Aorta (tissue), 5 donors: ENCODE measurements at regions not wholly inside any gene's neighbourhood (a gene's known extent, or its start where the extent isn't known, plus 50 kb on each side); places are given as distances from the start of the nearest gene placed in this dataset.
"Not testable (repeated sequence)": the region's sequence is repeated elsewhere in the genome, so short reads cannot be mapped to it uniquely, and the experiment has no call there.

Source experiments
- ATAC-seq: fragments of 200-7000 bp; cut with Tn5 transposase; one replicate; pipeline ENCODE4 v1.9.1; 2022; ENCODE audit warnings: moderate library complexity; ENCODE audit not compliant: low FRiP score
- DNase-seq, 2 donors: peaks; one replicate each; pipeline ENCODE4 v3.0.0-alpha.2; 2020
- H3K27ac ChIP-seq, 2 donors: one replicate each; pipeline ENCODE4 v1.5.1; 2013; ENCODE audit warnings: low read length in 2 of 2, mild to moderate bottlenecking in 2 of 2, moderate library complexity in 2 of 2, control low read depth in 1 of 2, inconsistent platforms in 1 of 2, low read depth in 1 of 2
- H3K27me3 ChIP-seq, 2 donors: one replicate each; pipeline ENCODE4 v1.6.1; 2013; ENCODE audit warnings: control low read depth in 1 of 2, low read length in 1 of 2, mild to moderate bottlenecking in 1 of 2, moderate library complexity in 1 of 2; ENCODE audit not compliant: insufficient read depth in 2 of 2, control insufficient read depth in 1 of 2
- H3K36me3 ChIP-seq, 2 donors: one replicate each; pipeline ENCODE4 v1.6.1; 2013; ENCODE audit warnings: control low read depth in 1 of 2, low read length in 1 of 2, mild to moderate bottlenecking in 1 of 2; ENCODE audit not compliant: insufficient read depth in 2 of 2, control insufficient read depth in 1 of 2
- H3K4me1 ChIP-seq, 2 donors: one replicate each; pipeline ENCODE4 v1.6.1; 2013; ENCODE audit warnings: low read length in 2 of 2, control low read depth in 1 of 2, mild to moderate bottlenecking in 1 of 2, moderate library complexity in 1 of 2; ENCODE audit not compliant: insufficient read depth in 2 of 2, control insufficient read depth in 1 of 2
- H3K4me3 ChIP-seq, 2 donors: one replicate each; pipeline ENCODE4 v1.5.1; 2013; ENCODE audit warnings: low read length in 2 of 2, control low read depth in 1 of 2, mild to moderate bottlenecking in 1 of 2
- H3K9me3 ChIP-seq: one replicate; pipeline ENCODE4 v1.6.1; 2013; ENCODE audit warnings: mild to moderate bottlenecking, low read length; ENCODE audit not compliant: control insufficient read depth
- WGBS, 2 donors: extraction: QIAGEN DNeasy Blood & Tissue Kit; methylation state at CpG; one replicate each; pipeline ENCODE4 v1.1.7; 2013; 5-methylcytosine and 5-hydroxymethylcytosine counted together
- intact Hi-C, 2 donors: fragments of 100-400 bp; cut with DNase I; formaldehyde crosslinking; loops; one replicate each; pipeline versions ENCODE4 v1.14.2 to v1.15.0; 2022
- donor health status: healthy with polysubstance abuse.
- donor health status: Bipolar disorder and iron deficiency.
- donor health status: DM: no; HTN: no; CAD: no.
- donor health status: DM: no; HTN: no; CAD: no.
- donor health status: DM: yes; HTN: yes; CAD: no.

DNA sequence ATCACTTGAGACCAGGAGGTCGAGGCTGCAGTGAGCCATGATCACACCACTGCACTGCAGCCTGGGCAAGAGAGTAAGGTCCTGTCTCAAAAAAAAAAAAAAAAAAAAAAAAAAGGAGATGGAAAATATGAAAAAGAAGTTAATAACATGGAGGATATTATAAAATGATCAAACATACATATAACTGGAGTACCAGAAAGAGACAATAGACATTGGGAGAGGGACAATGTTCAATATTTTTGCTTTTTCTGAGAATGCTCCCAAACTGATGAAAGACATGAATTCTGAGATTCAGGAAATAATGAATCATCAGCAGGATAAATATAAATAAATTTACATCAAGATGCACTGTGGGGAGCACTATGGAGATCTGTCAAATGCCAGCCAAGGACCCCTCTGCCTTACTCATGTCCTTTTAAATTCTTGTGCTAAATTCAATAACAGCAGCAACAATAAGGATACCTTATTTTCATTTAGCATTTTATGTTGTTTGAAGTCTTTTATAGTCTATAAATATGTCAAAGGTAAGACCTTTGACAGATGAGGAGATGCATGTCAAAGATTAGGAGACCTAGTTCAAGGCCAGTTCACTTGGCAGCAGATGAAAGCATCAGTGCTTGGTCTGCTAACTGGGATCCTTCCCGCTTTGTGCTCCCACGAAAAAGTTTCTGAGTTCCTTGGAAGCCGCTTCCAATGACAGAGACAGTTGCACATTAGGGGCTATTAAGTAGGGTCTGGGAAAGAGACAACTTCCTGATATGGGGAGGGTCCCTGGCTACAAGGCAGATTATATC lies 97.7 kb downstream of the TLR5 start:
- 81 to 83% methylated on average over 4 of the region's 4 CpGs for WGBS, 2 donors
- Histone ChIP-seq H3K9me3 (no peaks in the 10 kb centered on the region), H3K27me3 (no peaks in the 10 kb centered on the region), H3K27ac (no peak overlapping the region), H3K36me3 (no peaks in the 10 kb centered on the region), H3K4me1 (peaks cover 3 to 4% of the 10 kb centered on the region in 2 donors), H3K4me3 (no peak overlapping the region)
- DNase-seq (no peak), ATAC-seq (no peak)
- intact Hi-C loops: no loop called here

DNA sequence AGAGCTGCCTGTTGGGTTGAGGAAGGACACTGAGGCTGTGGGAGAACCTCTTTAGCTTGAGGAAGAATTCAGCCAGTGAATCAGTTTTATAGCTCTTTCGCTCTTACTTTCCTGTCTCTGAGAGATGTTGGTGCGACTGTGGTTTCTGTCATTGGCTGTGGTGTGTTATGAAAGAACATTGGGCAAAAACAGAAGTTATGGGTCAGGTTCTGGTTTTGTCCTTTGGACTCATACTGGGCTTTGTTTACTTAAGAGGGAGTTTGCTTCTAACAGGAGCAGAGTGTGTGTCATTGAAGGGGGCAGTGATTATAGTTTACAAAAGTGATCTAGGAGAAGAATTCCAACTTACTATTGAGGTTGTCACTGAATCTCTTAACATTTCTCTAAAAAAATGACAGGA lies 97.0 kb downstream of the TLR5 start:
- 99 to 100% methylated on average over 2 of the region's 2 CpGs for WGBS, 2 donors
- no peaks in the 10 kb centered on the region for H3K27me3 ChIP-seq
- H3K36me3 ChIP-seq: no peaks in the 10 kb centered on the region
- no peak for ATAC-seq
- H3K27ac ChIP-seq: no peak overlapping the region
- no peaks in the 10 kb centered on the region for H3K9me3 ChIP-seq
- intact Hi-C loops: no loop called here
- no peak overlapping the region for H3K4me3 ChIP-seq
- no peak for DNase-seq
- H3K4me1 ChIP-seq: peaks cover 3% of the 10 kb centered on the region in 2 donors

DNA sequence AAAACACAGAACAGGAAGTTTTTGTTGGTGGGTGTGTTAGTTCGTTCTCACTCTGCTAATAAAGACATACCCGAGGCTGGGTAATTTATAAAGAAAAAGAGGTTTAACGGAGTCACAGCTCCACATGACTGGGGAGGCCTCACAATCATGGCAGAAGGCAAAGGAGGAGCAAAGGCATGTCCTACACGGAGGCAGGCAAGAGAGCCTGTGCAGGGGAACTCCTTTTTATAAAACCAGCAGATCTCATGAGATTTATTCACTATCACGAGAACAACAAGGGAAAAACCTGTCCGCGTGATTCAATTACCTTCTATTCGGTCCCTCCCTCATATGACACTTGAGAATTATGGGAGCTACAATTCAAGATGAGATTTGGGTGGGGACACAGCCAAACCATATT lies 96.6 kb downstream of the TLR5 start:
- H3K27ac ChIP-seq, H3K36me3 ChIP-seq, DNase-seq, ATAC-seq, intact Hi-C loops, H3K27me3 ChIP-seq, H3K9me3 ChIP-seq, H3K4me3 ChIP-seq, H3K4me1 ChIP-seq: not testable (repeated sequence)
- 92 to 95% methylated on average over 8 of the region's 8 CpGs for WGBS, 2 donors

DNA sequence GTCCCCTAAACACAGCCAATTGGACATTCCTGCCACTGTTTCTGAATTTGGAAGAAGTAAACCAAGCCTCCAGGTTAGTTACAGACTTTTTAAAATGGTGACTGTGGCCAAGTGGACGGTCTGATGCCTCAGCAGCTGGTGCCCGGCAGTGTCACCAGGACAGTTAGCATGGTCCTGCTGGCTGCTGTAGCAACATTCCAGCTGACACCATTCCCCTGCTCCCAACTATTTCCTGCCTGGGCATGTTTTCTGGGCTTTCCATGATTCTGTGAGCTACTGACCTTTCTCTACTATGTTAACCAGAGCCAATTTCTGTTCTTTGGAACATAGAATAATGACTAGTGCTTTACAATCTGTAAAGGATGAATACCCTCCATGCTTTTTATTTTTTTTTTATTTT lies 95.0 kb downstream of the TLR5 start:
- Histone ChIP-seq H3K27ac (no peak overlapping the region), H3K9me3 (no peaks in the 10 kb centered on the region), H3K4me3 (no peak overlapping the region), H3K4me1 (peaks cover 0 to 1% of the 10 kb centered on the region in 2 donors), H3K27me3 (no peaks in the 10 kb centered on the region), H3K36me3 (no peaks in the 10 kb centered on the region)
- intact Hi-C loops: no loop called here
- WGBS, 2 donors: 17 to 25% methylated on average over 2 of the region's 2 CpGs
- no peak for ATAC-seq
- DNase-seq: no peak

DNA sequence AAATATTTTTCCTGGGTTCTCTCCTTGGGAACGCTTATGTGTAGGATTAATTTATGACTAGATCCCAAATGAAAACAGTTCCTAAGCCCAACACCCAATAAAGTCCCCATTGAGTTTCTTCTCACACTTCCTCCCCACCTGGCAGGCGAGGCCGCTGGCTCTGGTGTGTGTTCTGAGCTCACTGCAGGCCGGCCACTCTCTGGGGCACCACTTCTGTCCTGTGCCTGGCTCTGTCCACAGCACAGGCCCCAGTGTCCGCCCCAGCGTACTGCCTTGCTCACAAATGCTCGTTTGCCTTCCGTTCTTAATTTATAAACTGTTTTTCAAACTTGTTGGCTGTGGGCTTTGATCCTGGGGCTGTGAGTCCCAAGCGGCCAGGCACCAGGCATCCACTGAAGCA lies 90.6 kb downstream of the TLR5 start:
- no peaks in the 10 kb centered on the region for H3K27me3 ChIP-seq
- H3K4me1 ChIP-seq: peaks cover 0 to 1% of the 10 kb centered on the region in 2 donors
- intact Hi-C loops: no loop called here
- no peaks in the 10 kb centered on the region for H3K9me3 ChIP-seq
- ATAC-seq (peak; percentile 67), DNase-seq (no peak)
- 33 to 44% methylated on average over 9 of the region's 9 CpGs for WGBS, 2 donors
- no peak overlapping the region for H3K4me3 ChIP-seq
- H3K36me3 ChIP-seq: no peaks in the 10 kb centered on the region
- H3K27ac ChIP-seq: peak overlapping the region in 1 of 2 donors; percentile 59

DNA sequence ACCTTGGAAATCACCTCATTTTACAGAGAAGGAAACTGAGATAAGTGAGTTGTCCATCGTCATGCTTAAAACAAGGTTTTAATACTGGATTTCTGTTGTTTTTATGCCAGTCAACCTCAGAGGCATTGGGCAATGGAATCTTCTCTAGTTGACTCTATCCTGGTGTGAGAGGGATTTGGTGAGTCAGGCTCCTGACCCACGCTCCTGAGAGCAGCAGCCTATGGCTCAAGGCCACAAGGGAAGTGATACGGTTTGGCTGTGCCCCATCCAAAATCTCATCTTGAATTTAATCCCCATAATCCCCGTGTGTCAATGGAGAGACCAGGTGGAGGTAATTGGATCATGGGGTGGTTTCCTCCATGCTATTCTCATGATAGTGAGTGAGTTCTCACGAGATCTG lies 90.1 kb downstream of the TLR5 start:
- no peak for DNase-seq
- Histone ChIP-seq H3K4me3 (no peak overlapping the region), H3K36me3 (no peaks in the 10 kb centered on the region), H3K9me3 (no peaks in the 10 kb centered on the region), H3K4me1 (peaks cover 0 to 1% of the 10 kb centered on the region in 2 donors), H3K27ac (no peak overlapping the region), H3K27me3 (no peaks in the 10 kb centered on the region)
- intact Hi-C loops: no loop called here
- 61 to 75% methylated on average over 5 of the region's 5 CpGs for WGBS, 2 donors
- ATAC-seq: no peak

DNA sequence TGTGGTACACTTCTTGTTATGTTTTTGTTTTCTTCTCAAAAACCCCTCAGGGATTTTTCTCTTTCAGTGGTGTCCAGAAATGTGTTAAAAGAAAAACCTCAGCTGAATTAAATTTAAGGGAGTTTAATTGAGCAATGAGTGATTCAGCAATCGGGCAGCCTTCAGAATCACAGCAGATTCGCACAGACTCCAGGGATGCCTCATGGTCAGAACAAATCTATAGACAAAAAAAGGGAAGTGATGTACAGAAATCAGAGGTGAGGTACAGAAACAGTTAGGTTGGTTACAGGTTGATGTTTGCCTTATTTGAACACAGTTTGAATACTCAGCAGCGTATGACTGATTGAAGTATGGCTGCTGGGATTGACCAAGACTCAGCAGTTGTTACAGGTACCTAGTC lies 86.2 kb downstream of the TLR5 start:
- WGBS, 2 donors: 94 to 98% methylated on average over 3 of the region's 3 CpGs

DNA sequence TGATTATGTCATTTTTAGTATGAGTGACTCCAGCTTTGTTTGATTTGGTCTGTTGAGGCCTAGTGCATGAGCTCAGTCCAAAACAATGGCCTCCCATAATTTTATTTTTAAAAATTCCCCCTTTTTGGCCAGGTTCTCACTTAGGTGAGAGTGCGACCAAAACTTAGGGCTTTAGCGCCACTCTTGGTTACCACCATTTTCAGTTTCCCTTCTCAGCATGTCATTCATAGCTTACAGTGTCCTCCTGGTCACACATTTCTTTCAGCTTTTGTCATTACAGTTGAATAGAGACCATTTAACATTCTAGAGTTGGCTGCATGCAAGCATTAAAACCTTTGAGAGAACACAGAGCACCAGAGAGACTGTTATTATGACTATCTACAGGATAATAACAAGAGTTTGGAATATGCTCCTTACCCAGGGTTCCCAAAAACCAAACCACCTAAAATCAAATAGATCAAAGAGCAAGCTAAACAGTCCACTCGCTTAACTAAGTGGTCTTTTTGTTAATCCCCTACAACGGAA lies 85.4 kb downstream of the TLR5 start:
- WGBS, 2 donors: 81 to 84% methylated on average over 4 of the region's 4 CpGs
- intact Hi-C loops: no loop called here

More for the DNA sequence above, 86.2 kb downstream of the TLR5 start:
- no peak for DNase-seq
- Histone ChIP-seq H3K4me3 (no peak overlapping the region), H3K27me3 (no peaks in the 10 kb centered on the region), H3K4me1 (no peaks in the 10 kb centered on the region), H3K27ac (no peak overlapping the region), H3K36me3 (no peaks in the 10 kb centered on the region), H3K9me3 (no peaks in the 10 kb centered on the region)
- intact Hi-C loops: no loop called here
- ATAC-seq: no peak

More for the DNA sequence above, 85.4 kb downstream of the TLR5 start:
- DNase-seq (no peak), ATAC-seq (no peak)
- Histone ChIP-seq H3K4me3 (no peak overlapping the region), H3K9me3 (no peaks in the 10 kb centered on the region), H3K36me3 (no peaks in the 10 kb centered on the region), H3K27ac (no peak overlapping the region), H3K27me3 (no peaks in the 10 kb centered on the region), H3K4me1 (no peaks in the 10 kb centered on the region)
